H1 (cell line): ENCODE measurements at regions not wholly inside any gene's neighbourhood (a gene's known extent, or its start where the extent isn't known, plus 50 kb on each side); places are given as distances from the start of the nearest gene placed in this dataset.

Experiments used
- HDAC2 ChIP-seq, 2 experiments: fragments of 300-600 bp in 1 of 2; sonication (generic) in 1 of 2; IDR thresholded peaks; 2 replicates each; pipeline ENCODE4 v1.6.1; 2011 to 2012; ENCODE audit warnings: low read depth in 2 of 2, low read length in 2 of 2, mild to moderate bottlenecking in 2 of 2, moderate library complexity in 2 of 2, borderline replicate concordance in 1 of 2, inconsistent platforms in 1 of 2
- RNF2 ChIP-seq: fragments of 200-900, 300-1000 bp; sonication (generic); IDR thresholded peaks from 2 replicates; pipeline ENCODE4 v1.7.1; 2016; ENCODE audit warnings: borderline replicate concordance, low read depth, mild to moderate bottlenecking, antibody characterized with exemption, low read length; ENCODE audit not compliant: poor library complexity, severe bottlenecking; ENCODE audit errors: missing control alignments
- SP1 ChIP-seq: IDR thresholded peaks from 2 replicates; pipeline ENCODE4 v1.6.1; 2011; ENCODE audit warnings: low read depth, low read length
- TF ChIP-seq, protein P1 (sequence below), 3 experiments: IDR thresholded peaks; 1 replicate in 2 of 3; 2 replicates in 1 of 3; pipeline versions ENCODE4 v1.5.1 to v1.6.1; 2011; ENCODE audit warnings: low read length in 3 of 3, mild to moderate bottlenecking in 3 of 3, inconsistent platforms in 2 of 3, low read depth in 1 of 3, moderate library complexity in 1 of 3; ENCODE audit not compliant: insufficient read depth in 1 of 3; ENCODE audit errors: control extremely low read depth in 1 of 3
- TF ChIP-seq, protein P2 (sequence below): IDR thresholded peaks from 2 replicates; pipeline ENCODE4 v1.6.1; 2012; ENCODE audit warnings: inconsistent platforms
- TF ChIP-seq, protein P3 (sequence below): IDR thresholded peaks from 2 replicates; pipeline ENCODE4 v1.6.1; 2012; ENCODE audit warnings: low read length, inconsistent platforms

DNA sequence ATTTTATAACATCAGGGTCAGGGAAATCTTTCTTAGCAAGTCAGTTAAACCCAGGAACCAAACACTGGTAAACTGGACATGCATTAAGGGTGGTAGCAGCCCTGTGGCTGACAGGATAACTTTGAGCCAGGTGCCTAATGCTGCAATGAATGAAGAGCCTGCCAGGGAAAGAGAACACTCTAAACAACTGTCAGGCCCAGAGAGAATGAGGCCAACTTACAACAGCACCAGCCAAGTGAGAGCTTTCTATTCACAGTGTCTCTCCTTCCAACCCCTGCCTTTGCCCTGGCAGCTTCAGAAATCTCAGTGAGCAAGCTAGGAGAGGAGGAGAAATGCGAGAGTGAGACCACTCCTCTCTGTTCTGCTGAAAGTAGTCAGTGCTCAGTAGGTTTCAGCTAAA lies 50.4 kb upstream of the ATP2C1 start (continued):
- TF ChIP-seq, protein P1, sequence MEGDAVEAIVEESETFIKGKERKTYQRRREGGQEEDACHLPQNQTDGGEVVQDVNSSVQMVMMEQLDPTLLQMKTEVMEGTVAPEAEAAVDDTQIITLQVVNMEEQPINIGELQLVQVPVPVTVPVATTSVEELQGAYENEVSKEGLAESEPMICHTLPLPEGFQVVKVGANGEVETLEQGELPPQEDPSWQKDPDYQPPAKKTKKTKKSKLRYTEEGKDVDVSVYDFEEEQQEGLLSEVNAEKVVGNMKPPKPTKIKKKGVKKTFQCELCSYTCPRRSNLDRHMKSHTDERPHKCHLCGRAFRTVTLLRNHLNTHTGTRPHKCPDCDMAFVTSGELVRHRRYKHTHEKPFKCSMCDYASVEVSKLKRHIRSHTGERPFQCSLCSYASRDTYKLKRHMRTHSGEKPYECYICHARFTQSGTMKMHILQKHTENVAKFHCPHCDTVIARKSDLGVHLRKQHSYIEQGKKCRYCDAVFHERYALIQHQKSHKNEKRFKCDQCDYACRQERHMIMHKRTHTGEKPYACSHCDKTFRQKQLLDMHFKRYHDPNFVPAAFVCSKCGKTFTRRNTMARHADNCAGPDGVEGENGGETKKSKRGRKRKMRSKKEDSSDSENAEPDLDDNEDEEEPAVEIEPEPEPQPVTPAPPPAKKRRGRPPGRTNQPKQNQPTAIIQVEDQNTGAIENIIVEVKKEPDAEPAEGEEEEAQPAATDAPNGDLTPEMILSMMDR (IDR thresholded peaks at IDR 0.05; ENCODE audit: control extremely low read depth in 1 of 3, insufficient read depth in 1 of 3, low read depth in 1 of 3, low read length in 3 of 3) = no peak
- TF ChIP-seq RNF2 (no peak), SP1 (no peak), HDAC2 (IDR thresholded peaks at IDR 0.05; ENCODE audit: borderline replicate concordance in 1 of 2, low read depth in 2 of 2, low read length in 2 of 2) (no peak)
- TF ChIP-seq, protein P2, sequence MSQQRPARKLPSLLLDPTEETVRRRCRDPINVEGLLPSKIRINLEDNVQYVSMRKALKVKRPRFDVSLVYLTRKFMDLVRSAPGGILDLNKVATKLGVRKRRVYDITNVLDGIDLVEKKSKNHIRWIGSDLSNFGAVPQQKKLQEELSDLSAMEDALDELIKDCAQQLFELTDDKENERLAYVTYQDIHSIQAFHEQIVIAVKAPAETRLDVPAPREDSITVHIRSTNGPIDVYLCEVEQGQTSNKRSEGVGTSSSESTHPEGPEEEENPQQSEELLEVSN = no peak
- TF ChIP-seq, protein P3, sequence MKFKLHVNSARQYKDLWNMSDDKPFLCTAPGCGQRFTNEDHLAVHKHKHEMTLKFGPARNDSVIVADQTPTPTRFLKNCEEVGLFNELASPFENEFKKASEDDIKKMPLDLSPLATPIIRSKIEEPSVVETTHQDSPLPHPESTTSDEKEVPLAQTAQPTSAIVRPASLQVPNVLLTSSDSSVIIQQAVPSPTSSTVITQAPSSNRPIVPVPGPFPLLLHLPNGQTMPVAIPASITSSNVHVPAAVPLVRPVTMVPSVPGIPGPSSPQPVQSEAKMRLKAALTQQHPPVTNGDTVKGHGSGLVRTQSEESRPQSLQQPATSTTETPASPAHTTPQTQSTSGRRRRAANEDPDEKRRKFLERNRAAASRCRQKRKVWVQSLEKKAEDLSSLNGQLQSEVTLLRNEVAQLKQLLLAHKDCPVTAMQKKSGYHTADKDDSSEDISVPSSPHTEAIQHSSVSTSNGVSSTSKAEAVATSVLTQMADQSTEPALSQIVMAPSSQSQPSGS = no peak
